IPS-15b (cell line): ENCODE measurements at regions not wholly inside any gene's neighbourhood (a gene's known extent, or its start where the extent isn't known, plus 50 kb on each side); places are given as distances from the start of the nearest gene placed in this dataset.

Experiments
- H3K27me3 ChIP-seq: one replicate; pipeline ENCODE4 v1.6.1; 2013; ENCODE audit warnings: low read length; ENCODE audit not compliant: control insufficient read depth, insufficient read depth
- H3K36me3 ChIP-seq: one replicate; pipeline ENCODE4 v1.6.1; 2013; ENCODE audit warnings: low read length; ENCODE audit not compliant: control insufficient read depth, insufficient read depth
- H3K4me1 ChIP-seq: one replicate; pipeline ENCODE4 v1.6.1; 2013; ENCODE audit warnings: mild to moderate bottlenecking, low read length; ENCODE audit not compliant: control insufficient read depth, insufficient read depth
- H3K4me3 ChIP-seq: one replicate; pipeline ENCODE4 v1.5.1; 2013; ENCODE audit warnings: low read depth, low read length
- H3K9ac ChIP-seq: one replicate; pipeline ENCODE4 v1.6.1; 2013; ENCODE audit warnings: low read depth, mild to moderate bottlenecking, low read length
- H3K9me3 ChIP-seq: one replicate; pipeline ENCODE4 v1.6.1; 2013; ENCODE audit warnings: mild to moderate bottlenecking, low read length; ENCODE audit not compliant: control insufficient read depth, insufficient read depth

- Histone ChIP-seq H3K9me3 (no peaks in the 10 kb centered on the region), H3K9ac (no peak overlapping the region), H3K4me1 (no peaks in the 10 kb centered on the region), H3K27me3 (no peaks in the 10 kb centered on the region), H3K4me3 (no peak overlapping the region), H3K36me3 (no peaks in the 10 kb centered on the region)
These were observed 277.6 kb upstream of the CXCR4 start for GRCh38 chr2:136395582-136395981.

GRCh38 chr2:136394136-136395060 is 276.4 kb upstream of the CXCR4 start:
- H3K36me3 ChIP-seq, result no peaks in the 10 kb centered on the region
- H3K4me1 ChIP-seq, result no peaks in the 10 kb centered on the region
- no peak overlapping the region for H3K4me3 ChIP-seq
- H3K9me3 ChIP-seq, result no peaks in the 10 kb centered on the region
- H3K9ac ChIP-seq, result no peak overlapping the region
- no peaks in the 10 kb centered on the region for H3K27me3 ChIP-seq

- no peaks in the 10 kb centered on the region for H3K36me3 ChIP-seq
- H3K9me3 ChIP-seq, result no peaks in the 10 kb centered on the region
- H3K9ac ChIP-seq, result no peak overlapping the region
- H3K4me3 ChIP-seq, result no peak overlapping the region
- no peaks in the 10 kb centered on the region for H3K27me3 ChIP-seq
- peaks cover 2% of the 10 kb centered on the region for H3K4me1 ChIP-seq
These were observed 275.6 kb upstream of the CXCR4 start for GRCh38 chr2:136393514-136393913.

DNA sequence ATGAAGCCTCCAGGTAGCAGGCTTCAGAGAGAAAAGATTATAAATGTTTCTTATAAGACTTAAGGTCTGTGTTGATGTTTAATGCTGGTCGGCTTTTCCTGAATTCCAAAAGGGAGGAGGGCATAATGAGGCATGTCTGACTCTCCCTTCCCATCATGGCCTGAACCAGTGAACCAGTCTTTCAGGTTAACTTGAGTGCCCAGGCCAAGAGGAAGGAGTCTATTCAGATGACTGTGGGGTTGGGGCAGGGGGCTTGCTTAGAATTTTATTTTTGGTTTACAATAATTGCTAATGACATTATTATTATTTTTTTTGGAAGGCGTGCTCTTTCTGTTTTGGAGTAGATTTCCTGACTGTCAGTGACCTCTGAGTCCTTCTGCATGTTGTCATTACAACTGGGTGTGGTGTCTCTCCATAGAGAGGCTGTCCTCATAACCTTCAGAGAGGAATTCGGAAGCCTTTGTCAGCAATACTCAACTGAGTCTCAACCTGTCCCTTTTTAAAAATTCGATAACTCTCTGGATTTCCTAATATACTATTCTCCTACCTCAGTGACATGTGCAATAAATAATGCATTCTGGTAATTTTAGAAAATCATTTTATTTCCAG is 275.1 kb upstream of the CXCR4 start:
- no peak overlapping the region for H3K9ac ChIP-seq
- no peaks in the 10 kb centered on the region for H3K9me3 ChIP-seq
- no peaks in the 10 kb centered on the region for H3K36me3 ChIP-seq
- H3K27me3 ChIP-seq, result no peaks in the 10 kb centered on the region
- H3K4me3 ChIP-seq, result no peak overlapping the region
- peaks cover 2% of the 10 kb centered on the region for H3K4me1 ChIP-seq

DNA sequence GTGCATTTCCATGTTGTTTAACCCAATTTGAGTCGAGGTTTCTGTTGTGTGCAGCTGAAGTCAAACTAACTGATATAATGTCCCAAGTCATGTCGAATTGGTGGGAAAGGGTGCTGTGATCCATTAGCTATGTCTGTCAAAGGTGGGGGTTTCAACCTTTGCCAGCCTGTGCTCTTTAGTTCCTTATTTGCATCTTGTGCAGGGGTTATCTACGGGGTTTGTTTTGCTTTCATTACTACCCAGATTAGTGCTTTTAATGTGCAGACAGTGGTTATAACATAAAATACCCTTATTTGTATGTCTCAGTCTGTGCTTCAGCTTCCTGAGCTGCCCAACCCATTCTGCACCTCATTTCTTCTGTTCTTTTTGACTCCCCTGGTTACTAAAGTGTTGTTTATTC is 271.9 kb upstream of the CXCR4 start:
- no peaks in the 10 kb centered on the region for H3K36me3 ChIP-seq
- H3K4me3 ChIP-seq, result no peak overlapping the region
- H3K9ac ChIP-seq, result no peak overlapping the region
- peaks cover 2% of the 10 kb centered on the region for H3K4me1 ChIP-seq
- H3K27me3 ChIP-seq, result no peaks in the 10 kb centered on the region
- no peaks in the 10 kb centered on the region for H3K9me3 ChIP-seq

- Histone ChIP-seq H3K4me1 (peaks cover 2% of the 10 kb centered on the region), H3K9me3 (no peaks in the 10 kb centered on the region)
These were observed 268.1 kb upstream of the CXCR4 start for GRCh38 chr2:136386046-136386445.

DNA sequence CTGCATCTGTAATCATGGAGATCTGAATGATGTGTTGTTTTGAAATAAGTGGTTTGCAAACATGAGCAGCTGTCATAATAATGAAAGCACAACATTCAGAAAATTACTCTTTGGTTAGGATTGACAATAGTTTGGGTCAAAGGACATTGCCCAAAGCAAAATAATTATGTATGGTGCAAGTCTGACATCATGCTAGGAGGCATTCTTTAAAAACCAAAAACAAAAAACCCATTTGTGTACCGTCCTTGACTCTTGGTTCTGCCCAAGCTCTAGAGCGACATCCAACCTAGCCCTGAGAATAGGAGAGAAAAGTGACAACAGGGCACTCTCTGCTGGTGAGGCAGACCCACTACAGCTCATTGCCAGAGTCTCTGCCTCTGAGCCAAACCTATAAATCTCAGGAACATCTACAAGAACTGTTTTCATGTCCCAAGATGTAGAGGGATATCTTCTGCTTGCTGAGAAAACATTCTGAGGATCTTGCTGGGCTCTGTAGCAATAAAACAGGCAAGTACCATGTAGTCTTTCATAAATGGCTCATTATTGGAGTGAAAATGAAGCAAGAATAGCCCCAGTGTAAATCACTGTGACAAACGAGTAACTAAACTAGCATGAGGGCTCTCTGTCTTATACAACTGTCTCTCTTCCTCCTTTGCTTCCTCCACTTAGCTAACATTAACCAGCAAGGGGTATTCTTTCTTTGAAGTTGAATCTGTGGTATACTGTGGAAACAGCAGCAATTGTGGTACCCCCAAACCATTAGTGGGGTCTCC is 266.8 kb upstream of the CXCR4 start:
- Histone ChIP-seq H3K9me3 (no peaks in the 10 kb centered on the region), H3K36me3 (no peaks in the 10 kb centered on the region), H3K27me3 (no peaks in the 10 kb centered on the region), H3K4me3 (no peak overlapping the region), H3K9ac (no peak overlapping the region), H3K4me1 (peaks cover 2% of the 10 kb centered on the region)

More at GRCh38 chr2:136386046-136386445, 268.1 kb upstream of the CXCR4 start:
- no peaks in the 10 kb centered on the region for H3K36me3 ChIP-seq
- no peaks in the 10 kb centered on the region for H3K27me3 ChIP-seq
- no peak overlapping the region for H3K4me3 ChIP-seq
- no peak overlapping the region for H3K9ac ChIP-seq

DNA sequence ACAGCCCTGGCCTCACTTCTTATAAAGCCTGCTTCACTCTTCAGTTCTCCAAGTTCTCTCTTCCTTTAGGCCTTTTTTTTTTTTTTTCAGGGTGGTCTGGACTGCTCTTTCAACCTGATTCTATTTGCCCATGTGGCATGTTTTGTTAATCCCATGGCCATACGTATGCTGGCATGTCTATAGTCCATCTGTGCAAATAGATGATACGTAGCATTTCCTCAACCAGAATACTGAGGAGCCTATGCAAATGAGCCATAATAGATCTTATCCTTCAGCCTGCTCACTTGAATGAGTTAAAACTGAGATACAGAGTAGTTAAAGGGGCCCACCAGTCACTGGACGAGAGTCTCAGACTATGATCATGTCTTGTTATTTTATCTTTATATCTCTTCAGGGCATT is 265.2 kb upstream of the CXCR4 start:
- H3K4me3 ChIP-seq, result no peak overlapping the region
- no peaks in the 10 kb centered on the region for H3K9me3 ChIP-seq
- H3K36me3 ChIP-seq, result no peaks in the 10 kb centered on the region
- H3K9ac ChIP-seq, result no peak overlapping the region
- H3K27me3 ChIP-seq, result no peaks in the 10 kb centered on the region
- H3K4me1 ChIP-seq, result no peaks in the 10 kb centered on the region

GRCh38 chr2:136381722-136382633 is 264.0 kb upstream of the CXCR4 start:
- no peaks in the 10 kb centered on the region for H3K4me1 ChIP-seq
- no peaks in the 10 kb centered on the region for H3K36me3 ChIP-seq
- no peak overlapping the region for H3K9ac ChIP-seq
- H3K9me3 ChIP-seq, result no peaks in the 10 kb centered on the region
- no peaks in the 10 kb centered on the region for H3K27me3 ChIP-seq
- H3K4me3 ChIP-seq, result no peak overlapping the region

DNA sequence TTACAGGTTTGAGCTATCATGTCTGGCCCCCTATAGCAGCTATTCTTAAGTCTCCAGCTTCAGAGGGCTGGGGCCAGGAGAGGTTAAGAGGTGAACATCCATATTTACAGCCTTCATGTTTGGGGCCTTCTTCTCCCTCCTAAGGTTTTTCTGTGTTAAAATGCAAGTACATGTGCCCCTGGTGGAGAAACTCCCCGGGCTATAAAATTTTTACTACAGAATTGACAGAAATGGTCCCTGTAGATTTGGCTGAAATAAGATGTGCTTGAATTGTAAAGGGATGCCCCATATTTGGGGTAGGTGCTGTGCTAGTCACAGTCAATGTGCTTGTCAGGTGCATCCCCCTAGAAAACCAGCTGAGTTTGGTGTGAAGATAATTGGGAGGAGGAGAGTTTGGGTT is 263.3 kb upstream of the CXCR4 start:
- no peak overlapping the region for H3K4me3 ChIP-seq
- no peaks in the 10 kb centered on the region for H3K36me3 ChIP-seq
- H3K4me1 ChIP-seq, result no peaks in the 10 kb centered on the region
- no peaks in the 10 kb centered on the region for H3K27me3 ChIP-seq
- no peak overlapping the region for H3K9ac ChIP-seq
- H3K9me3 ChIP-seq, result no peaks in the 10 kb centered on the region
